ENCODE measurements at regions not wholly inside any gene's neighbourhood (a gene's known extent, or its start where the extent isn't known, plus 50 kb on each side); places are given as distances from the start of the nearest gene placed in this dataset.

DNA sequence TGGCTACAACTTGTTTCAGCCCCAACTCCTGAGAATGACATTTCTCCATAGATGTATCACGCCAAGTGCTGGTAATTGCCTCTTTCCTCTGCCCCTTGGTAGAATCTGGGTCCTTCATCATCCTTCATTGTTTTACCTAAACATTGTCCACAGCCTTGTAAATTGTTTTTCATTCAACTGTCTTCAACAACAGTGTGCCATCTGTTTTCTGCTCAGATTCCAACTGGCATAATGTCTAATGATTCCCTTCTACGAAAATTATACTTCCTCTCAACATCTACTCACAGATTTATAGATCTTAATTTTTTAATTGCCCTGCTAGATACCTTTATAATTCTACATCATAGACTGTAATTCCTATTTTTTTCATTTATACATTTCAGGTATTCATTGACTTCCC, 226.9 kb downstream of the TPRG1 start:
- CTCF ChIA-PET, result no interaction called here
- POLR2A ChIA-PET, result no interaction called here
- no peak for ATAC-seq
- H3K27ac ChIP-seq (ENCODE audit: low read length), result no peak overlapping the region
- H3K27me3 ChIP-seq (ENCODE audit: control insufficient read depth, insufficient read depth, low read length), result no peaks in the 10 kb centered on the region
- no peaks in the 10 kb centered on the region for H3K4me1 ChIP-seq (ENCODE audit: control insufficient read depth, insufficient read depth, low read length)
- intact Hi-C loops (cut with micrococcal nuclease; ENCODE audit: unreplicated experiment), result no loop called here
- in situ Hi-C loops (cut with HindIII; ENCODE audit: low pct_unique_long_range_greater_than_20kb, low sequenced_read_pairs), result no loop called here
- TF ChIP-seq, protein P1, sequence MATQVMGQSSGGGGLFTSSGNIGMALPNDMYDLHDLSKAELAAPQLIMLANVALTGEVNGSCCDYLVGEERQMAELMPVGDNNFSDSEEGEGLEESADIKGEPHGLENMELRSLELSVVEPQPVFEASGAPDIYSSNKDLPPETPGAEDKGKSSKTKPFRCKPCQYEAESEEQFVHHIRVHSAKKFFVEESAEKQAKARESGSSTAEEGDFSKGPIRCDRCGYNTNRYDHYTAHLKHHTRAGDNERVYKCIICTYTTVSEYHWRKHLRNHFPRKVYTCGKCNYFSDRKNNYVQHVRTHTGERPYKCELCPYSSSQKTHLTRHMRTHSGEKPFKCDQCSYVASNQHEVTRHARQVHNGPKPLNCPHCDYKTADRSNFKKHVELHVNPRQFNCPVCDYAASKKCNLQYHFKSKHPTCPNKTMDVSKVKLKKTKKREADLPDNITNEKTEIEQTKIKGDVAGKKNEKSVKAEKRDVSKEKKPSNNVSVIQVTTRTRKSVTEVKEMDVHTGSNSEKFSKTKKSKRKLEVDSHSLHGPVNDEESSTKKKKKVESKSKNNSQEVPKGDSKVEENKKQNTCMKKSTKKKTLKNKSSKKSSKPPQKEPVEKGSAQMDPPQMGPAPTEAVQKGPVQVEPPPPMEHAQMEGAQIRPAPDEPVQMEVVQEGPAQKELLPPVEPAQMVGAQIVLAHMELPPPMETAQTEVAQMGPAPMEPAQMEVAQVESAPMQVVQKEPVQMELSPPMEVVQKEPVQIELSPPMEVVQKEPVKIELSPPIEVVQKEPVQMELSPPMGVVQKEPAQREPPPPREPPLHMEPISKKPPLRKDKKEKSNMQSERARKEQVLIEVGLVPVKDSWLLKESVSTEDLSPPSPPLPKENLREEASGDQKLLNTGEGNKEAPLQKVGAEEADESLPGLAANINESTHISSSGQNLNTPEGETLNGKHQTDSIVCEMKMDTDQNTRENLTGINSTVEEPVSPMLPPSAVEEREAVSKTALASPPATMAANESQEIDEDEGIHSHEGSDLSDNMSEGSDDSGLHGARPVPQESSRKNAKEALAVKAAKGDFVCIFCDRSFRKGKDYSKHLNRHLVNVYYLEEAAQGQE (IDR thresholded peaks at IDR 0.05; ENCODE audit: insufficient read depth in 1 of 2, low read depth in 2 of 2, low read length in 1 of 2), result no peak
- TF ChIP-seq SIN3A (IDR thresholded peaks at IDR 0.05; ENCODE audit: borderline replicate concordance, insufficient read depth, low read depth, low read length) (no peak), POLR2AphosphoS5 (IDR thresholded peaks at IDR 0.05; ENCODE audit: low read depth, low read length) (no peak), TCF7L2 (IDR thresholded peaks at IDR 0.05; ENCODE audit: low read depth, low read length) (no peak)
- TF ChIP-seq, protein P2, sequence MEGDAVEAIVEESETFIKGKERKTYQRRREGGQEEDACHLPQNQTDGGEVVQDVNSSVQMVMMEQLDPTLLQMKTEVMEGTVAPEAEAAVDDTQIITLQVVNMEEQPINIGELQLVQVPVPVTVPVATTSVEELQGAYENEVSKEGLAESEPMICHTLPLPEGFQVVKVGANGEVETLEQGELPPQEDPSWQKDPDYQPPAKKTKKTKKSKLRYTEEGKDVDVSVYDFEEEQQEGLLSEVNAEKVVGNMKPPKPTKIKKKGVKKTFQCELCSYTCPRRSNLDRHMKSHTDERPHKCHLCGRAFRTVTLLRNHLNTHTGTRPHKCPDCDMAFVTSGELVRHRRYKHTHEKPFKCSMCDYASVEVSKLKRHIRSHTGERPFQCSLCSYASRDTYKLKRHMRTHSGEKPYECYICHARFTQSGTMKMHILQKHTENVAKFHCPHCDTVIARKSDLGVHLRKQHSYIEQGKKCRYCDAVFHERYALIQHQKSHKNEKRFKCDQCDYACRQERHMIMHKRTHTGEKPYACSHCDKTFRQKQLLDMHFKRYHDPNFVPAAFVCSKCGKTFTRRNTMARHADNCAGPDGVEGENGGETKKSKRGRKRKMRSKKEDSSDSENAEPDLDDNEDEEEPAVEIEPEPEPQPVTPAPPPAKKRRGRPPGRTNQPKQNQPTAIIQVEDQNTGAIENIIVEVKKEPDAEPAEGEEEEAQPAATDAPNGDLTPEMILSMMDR (IDR thresholded peaks at IDR 0.05), result no peak
- no peak overlapping the region for H3K4me3 ChIP-seq (ENCODE audit: low read depth in 2 of 2, low read length in 2 of 2)
- 0 out of 2 replicates have a peak, but pooled peaks cover 3% of the 10 kb centered on the region for H3K9me3 ChIP-seq (ENCODE audit: control insufficient read depth, insufficient read depth, low read depth, low read length)
- DNase-seq (ENCODE audit: low read depth, low spot score), result no peak
- H3K36me3 ChIP-seq (ENCODE audit: control insufficient read depth, insufficient read depth, low read length), result no peaks in the 10 kb centered on the region
- BruUV-seq (replicated peaks), result no TSS peak

DNA sequence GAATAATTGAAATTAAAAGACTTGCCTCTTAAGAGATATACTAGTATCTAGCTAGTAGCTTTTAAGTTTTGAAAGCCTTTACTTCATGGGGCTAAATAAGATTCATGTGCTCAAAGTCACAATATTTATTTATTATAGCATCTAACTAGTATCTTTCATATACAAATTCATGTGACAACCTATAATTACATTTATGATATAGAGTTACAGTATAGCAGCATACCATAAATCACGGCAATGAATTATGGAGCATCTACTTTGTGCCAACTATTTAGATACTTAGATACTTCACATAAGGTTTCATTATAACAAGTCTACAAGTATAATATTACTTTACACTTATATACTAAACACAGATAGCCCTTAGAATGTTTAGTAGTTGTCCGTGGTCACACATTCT, 229.4 kb downstream of the TPRG1 start:
- H3K36me3 ChIP-seq (ENCODE audit: control insufficient read depth, insufficient read depth, low read length), result no peaks in the 10 kb centered on the region
- intact Hi-C loops (cut with micrococcal nuclease; ENCODE audit: unreplicated experiment), result no loop called here
- ATAC-seq (no peak), DNase-seq (ENCODE audit: low read depth, low spot score) (no peak)
- H3K4me1 ChIP-seq (ENCODE audit: control insufficient read depth, insufficient read depth, low read length), result no peaks in the 10 kb centered on the region
- no TSS peak for BruUV-seq (replicated peaks)
- H3K4me3 ChIP-seq (ENCODE audit: low read depth in 2 of 2, low read length in 2 of 2), result no peak overlapping the region
- in situ Hi-C loops (cut with HindIII; ENCODE audit: low pct_unique_long_range_greater_than_20kb, low sequenced_read_pairs), result no loop called here
- H3K27me3 ChIP-seq (ENCODE audit: control insufficient read depth, insufficient read depth, low read length), result no peaks in the 10 kb centered on the region
- TF ChIP-seq SIN3A (IDR thresholded peaks at IDR 0.05; ENCODE audit: borderline replicate concordance, insufficient read depth, low read depth, low read length) (no peak), POLR2AphosphoS5 (IDR thresholded peaks at IDR 0.05; ENCODE audit: low read depth, low read length) (no peak), TCF7L2 (IDR thresholded peaks at IDR 0.05; ENCODE audit: low read depth, low read length) (no peak)
- TF ChIP-seq, protein P2 (IDR thresholded peaks at IDR 0.05), result no peak
- TF ChIP-seq, protein P1 (IDR thresholded peaks at IDR 0.05; ENCODE audit: insufficient read depth in 1 of 2, low read depth in 2 of 2, low read length in 1 of 2), result no peak
- no peak overlapping the region for H3K27ac ChIP-seq (ENCODE audit: low read length)
- ChIA-PET POLR2A (no interaction called here), CTCF (no interaction called here)
- 0 out of 2 replicates have a peak, but pooled peaks cover 3% of the 10 kb centered on the region for H3K9me3 ChIP-seq (ENCODE audit: control insufficient read depth, insufficient read depth, low read depth, low read length)
